SK-MEL-5 (cell line): ENCODE measurements at regions not wholly inside any gene's neighbourhood (a gene's known extent, or its start where the extent isn't known, plus 50 kb on each side); places are given as distances from the start of the nearest gene placed in this dataset.

Experiments used
- DNase-seq: peaks from one replicate; pipeline ENCODE4 v3.0.0-alpha.2; 2016; ENCODE audit warnings: low read depth, low spot score
- in situ Hi-C: cut with HindIII; loops from 2 replicates; pipeline ENCODE4 v1.10.0; 2016; ENCODE audit warnings: low sequenced_read_pairs, high pct_unique_total_duplicates, low pct_unique_long_range_greater_than_20kb

DNA sequence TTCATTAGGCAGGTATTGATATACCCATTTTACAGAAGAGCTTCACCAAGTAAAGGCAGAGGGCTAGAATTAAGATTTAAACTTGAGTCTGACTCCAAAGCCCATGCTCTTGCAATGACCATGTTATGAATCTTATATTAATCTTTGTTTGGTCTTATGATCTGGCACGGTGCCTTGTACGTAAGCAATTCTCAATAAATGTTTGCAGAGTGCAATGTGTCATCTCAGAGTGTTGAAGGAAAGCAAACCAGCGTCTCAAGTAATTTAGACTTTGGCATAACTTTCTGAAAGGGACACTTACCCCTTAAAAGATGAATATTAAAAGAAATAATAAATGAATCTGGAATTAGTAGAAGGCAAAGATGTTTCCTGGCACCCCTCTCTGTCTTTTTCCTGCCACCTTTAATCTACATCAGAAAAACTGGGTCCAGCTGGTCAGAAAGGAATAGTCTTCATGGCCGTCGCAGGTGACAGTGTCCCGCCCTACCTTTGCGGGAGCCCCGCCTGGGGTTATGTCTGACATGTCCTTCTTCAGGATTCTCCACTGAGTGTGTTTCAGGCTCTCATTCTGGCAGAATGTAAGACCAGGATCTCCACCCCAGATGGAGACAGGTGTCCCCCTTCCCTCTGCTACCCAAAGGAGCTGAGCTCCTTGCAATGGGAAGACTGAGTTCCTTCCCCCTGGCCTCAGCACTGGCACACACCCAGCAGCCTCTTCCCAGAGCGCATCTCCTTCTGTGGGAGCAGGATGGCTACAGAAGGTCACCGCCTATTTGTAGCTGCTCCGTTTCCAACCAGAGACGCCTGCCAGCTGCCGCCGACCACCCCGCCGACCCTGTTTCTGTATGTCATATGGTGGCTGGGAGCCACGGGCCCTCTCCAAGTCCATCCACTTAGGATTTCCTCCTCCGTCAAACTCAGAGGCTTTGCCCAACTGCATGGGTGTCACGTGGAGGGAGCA lies 266.3 kb upstream of the ECI2 start:
- no peak for DNase-seq
- in situ Hi-C loops, result no loop called here

DNA sequence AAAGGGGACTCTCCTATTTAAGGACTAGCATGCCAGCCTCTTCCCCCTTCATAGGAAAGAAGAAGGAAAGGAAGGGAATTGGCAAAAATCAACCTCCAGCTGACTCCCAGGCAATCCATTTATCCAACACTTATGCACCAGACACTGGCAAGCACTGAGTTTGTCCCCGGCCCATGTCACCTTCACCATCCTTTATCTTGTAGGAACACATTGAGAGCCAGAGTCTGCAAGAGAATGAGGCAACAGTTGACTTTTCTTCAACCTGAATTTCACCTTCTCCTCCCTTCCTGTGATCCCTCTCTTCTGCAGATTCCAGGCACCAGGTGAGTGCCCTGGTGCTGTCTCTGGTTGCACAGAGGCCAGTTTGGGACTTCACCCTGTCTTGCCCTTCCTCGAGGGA lies 264.3 kb upstream of the ECI2 start:
- in situ Hi-C loops, result no loop called here

DNA sequence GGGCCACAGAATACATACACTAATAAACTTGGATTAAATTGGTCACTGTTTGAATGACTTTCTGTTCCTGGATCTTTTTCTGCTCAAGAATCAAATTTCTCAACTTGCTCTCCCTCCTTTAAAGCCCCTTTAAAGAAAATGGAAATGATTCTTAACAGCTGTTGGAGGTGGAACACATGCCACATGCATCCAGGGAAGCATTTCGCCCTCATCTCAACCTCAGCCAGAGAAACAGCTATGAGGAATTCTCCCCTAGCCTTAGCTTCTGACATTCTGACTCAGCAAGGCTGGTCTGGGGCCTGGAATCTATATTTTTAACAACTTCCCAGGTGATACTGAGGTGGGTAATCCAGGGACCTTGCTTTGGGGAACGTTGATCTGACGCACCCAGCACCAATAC lies 263.4 kb upstream of the ECI2 start:
- no peak for DNase-seq
- in situ Hi-C loops, result no loop called here

More for the DNA sequence above, 264.3 kb upstream of the ECI2 start:
- DNase-seq, result no peak

DNA sequence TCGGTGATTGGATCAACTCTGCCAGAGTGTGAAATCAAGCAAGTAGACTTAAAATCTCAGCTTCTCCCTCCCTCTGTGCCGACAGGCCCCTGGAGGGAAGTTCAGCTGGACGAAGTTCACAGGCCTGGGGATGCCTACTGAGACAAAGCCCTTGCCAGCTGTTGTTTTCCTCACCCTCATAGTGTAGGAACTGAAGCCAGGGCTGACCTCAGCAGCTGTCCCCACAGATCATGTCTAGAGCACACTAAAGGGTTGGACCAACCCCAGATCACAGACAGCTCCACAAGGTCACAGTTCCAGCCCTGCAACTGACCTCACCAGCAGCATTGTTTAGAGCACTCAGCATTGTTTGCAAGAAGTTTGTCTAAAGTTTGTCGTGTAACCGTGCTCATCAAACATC lies 261.9 kb upstream of the ECI2 start:
- DNase-seq, result no peak
- in situ Hi-C loops, result no loop called here

DNA sequence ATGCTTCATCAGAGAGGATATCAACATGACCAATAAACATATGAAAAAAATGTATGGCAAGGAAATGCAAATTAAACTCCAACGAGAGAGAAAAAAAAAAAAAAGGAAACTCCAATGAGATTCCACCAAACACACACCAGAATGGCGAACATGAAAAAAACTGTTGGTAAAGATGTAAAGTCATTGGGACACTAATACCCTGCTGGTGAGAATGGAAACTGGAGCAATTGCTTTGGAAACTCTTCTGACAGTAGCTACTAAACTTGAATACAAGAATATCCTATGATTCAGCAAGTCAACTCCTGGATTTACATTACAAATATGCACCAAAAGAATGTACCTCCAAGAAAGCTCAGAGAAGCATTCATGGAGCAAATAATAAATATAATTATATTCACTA lies 260.7 kb upstream of the ECI2 start:
- in situ Hi-C loops, result no loop called here
- peak; percentile 44 for DNase-seq

DNA sequence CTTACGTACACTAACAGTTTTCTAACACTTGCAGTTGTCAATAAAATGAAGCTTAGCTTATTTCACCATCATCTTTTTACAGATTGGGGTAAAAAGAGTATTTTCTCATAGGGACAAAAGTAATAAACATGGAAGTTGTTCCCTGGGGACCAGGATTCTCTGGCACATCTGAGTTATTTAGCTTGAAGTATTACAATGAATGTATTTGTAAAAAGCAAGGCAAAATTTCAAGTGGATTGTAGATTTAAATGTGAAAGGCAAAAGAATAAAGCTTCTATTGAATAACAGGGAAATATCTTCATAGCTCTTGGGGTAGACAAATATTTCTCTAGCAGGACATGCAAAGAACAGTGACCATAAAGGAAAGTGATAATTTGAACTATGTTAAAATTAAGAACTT lies 260.0 kb upstream of the ECI2 start:
- DNase-seq, result no peak
- in situ Hi-C loops, result no loop called here

DNA sequence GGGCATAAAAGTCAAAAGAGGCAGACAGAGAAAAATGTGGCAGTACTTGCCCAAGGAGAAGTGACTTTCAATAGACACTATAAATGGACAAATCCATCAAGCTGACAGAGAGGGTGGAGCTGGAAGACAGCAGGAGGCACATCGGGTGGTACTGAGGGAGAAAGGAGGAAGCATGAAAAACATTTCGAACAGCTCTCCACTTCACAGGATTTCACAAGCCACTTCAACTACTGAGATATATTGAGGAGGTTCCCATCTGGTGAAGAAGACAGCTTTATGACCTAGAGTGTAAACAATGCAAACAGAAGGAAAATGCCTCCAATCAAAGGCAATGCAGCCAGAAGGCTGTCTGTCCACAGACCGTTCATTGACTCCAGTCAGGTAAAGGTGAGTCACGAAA lies 259.4 kb upstream of the ECI2 start:
- DNase-seq, result no peak
- in situ Hi-C loops, result no loop called here

DNA sequence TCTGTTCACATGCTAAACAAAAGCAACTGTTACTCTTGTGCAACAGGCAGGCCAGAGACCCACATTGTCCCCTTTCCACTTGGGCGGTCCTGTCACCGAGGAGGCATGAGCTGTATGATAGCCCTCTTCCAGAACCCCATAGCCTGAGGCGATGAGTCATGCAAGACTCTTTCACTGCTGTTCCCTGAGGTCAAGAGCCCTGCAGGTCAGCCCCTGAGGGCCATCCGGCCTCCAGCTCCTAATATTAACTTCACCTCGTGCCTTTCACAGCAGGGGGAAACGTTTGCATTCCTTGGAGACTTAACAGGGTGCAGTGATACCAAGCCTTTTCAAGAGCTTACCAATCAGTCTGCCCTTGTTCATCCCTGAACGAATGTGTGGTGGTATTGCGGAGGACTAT lies 253.3 kb upstream of the ECI2 start:
- DNase-seq, result peak; percentile 21
- in situ Hi-C loops, result no loop called here

DNA sequence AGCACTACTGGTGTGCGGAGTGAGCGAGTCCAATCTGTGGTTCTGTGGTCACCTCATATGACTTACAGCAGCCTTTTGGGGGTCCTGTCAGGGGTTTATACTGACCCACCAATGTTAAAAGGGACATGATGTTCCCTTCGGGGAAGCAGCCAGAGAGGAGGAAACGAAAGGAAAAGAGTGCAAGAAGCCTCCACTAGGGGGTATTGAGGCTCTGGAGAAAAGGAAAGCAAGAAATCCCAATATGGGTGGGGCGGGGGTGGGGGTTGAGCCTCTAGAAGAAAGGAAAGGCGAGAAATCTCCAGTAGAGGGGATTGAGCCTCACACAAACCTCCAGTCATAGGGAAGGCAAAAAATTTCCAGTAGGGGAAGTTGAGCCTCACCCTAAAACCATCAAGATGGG lies 249.3 kb upstream of the ECI2 start:
- in situ Hi-C loops, result no loop called here
- DNase-seq, result peak; percentile 24

DNA sequence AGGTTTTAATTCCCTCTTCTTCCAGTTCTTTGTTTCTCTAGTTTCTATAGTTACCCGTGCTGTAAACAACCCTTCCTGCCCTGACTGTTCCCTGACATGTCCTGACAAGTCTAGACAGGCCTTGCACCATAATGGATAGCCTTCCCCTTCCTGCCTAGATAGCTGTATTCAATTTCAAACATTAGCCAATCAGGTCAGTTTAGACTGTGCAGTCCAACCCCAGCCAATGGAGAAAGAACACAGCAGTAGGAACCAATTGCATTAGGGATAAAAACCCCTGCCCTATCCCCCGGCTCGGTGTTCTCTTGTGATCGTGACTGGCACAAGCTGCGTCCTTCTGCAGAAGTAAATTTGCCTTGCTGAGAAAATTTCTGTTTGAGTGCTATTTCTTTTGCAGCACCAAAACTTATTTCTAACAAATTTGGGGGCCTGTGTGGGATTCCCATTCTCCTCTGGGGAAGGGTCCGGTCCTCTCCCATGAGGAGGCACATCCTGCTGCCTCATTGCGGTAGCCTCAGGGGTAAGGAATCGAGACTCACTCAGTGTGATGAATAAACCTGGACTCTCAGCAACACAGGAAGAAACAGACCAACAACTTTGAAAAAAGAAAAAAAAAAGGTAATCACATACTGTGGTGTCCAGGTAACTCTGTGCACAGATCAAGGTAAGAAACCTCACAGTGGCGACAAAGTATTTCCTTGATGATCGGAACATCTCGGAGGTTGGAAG lies 248.7 kb upstream of the ECI2 start:
- in situ Hi-C loops, result no loop called here
- no peak for DNase-seq

DNA sequence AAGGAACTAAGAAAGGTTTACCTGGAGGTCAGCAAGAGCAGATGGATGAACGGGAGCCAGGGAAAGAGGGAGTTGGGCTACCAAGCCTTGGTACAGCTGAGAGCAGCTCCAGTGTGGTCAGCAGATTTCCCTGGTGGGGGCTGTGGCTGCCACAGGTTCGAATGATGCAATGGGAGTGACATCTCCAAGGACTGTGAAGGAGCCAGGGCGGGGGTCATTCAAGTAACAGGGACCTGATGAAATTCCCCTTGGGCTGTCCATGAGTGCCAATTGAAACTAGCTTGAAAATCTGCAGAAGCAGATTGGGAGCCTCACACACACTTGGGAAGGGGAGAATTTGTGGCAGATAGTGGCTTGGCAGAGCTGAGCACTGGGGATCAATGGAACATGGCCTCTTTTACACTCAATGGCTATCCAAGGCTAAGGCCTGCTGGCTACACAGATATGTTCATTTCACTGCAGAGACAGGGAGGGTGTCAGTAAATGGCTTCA lies 247.0 kb upstream of the ECI2 start:
- in situ Hi-C loops, result no loop called here
- DNase-seq, result no peak

DNA sequence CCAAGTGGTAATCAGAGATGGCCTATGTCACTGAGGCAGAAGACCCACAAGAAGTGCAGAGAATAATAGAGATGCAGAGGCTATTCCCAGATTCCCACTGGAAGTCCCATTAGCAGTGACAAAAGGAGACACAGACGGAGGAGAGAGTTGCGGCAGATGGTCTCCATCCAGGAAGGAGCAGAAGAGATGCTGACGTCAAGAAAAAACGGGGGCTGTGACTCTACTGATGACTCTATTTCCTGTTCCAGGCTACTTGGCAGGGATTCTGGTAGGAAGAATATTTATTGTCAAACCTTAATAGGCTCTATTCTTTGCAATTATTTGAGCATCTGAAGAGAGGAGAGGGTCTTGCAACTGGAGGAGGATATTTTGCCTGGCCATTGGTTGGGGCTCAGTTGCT lies 246.0 kb upstream of the ECI2 start:
- DNase-seq, result no peak
- in situ Hi-C loops, result no loop called here

DNA sequence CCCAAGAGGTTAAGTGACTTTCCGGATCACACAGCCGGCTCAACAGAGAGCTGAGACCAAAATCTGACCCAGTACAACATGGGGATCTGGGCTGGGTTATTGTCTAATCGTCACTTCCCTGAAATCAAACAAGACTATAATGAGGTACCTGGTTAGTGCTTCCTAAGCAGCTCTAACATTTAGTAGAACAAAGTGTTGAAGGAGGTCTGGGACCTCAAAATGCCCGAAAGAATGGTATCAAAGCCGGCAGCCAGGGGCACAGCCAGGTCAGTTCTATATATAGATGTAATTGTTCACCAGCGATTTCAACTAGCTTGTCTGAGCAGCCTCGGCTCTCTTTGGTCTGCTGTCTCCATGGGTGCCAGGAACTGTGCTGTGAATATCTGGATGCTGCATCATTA lies 245.5 kb upstream of the ECI2 start:
- in situ Hi-C loops, result no loop called here
- DNase-seq, result no peak

DNA sequence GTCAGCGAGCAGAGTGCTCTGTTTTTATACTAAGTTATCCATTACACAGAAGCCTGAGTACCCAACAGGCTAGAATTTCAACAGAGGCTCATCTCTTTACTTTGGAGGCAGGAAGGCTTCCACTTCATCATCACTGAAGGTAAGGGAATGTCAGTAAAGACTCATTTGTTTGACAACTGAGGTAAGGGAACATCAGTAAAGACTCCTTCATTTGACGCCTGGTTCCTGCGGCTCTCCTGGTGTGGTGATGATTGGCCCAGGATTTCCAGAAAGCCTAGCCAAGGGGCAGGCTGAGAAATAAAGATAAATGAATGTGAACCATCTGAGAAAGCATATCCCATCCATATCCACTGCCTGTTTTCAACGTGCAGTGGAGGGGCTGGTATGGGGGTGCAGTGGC lies 244.6 kb upstream of the ECI2 start:
- DNase-seq, result no peak
- in situ Hi-C loops, result no loop called here

DNA sequence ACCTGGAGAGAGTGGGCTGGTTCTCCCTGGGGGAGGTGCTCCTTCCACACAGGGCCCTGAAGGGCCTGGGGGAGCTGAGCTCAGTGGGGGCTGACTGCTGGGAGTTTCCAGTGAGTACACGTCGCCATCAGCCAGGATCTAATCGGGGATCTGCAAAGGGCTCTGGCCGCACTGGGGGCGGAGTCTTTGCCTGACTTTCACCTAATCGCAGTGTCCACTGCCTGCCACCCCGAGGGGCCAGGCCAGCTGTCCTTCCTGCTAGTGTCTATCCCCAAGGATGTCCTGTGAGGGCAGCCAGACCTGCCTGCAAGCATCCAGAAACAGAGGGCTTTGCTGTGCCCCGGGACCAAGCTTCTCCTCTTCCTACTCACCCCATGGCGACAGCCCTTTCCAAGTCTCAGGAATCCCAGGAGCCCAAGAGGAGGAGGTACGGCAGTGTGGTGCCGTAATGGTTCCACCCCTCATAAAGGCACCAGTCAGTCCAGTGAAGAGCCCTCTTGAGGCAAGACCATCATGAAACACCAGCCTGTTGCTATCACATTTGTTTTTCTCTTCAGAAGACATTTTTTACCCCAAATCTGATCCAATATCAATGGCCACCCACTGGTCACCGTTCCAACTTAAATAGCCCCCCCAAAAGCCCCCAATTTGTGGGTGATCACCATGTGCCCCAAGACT lies 243.1 kb upstream of the ECI2 start:
- no peak for DNase-seq
- in situ Hi-C loops, result no loop called here

DNA sequence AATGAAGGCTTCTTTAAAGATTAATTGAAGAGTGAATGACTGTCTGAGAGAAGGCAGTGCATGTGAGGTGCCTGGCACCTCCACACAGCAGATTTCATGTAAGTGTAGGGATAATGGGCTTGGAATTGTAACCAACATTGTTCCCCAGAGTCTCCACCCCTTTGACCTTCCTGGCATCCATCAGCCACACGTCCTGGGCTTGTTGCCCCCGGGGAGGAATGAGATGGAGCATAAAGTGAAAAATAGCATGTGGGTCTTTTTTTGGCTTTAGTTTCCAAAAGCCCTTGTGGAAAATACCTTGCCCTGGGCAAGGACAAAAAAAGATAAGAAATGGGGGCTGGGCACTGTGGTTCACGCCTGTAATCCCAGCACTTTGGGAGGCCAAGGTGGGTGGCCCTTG lies 242.2 kb upstream of the ECI2 start:
- DNase-seq, result peak; percentile 17
- in situ Hi-C loops, result no loop called here

DNA sequence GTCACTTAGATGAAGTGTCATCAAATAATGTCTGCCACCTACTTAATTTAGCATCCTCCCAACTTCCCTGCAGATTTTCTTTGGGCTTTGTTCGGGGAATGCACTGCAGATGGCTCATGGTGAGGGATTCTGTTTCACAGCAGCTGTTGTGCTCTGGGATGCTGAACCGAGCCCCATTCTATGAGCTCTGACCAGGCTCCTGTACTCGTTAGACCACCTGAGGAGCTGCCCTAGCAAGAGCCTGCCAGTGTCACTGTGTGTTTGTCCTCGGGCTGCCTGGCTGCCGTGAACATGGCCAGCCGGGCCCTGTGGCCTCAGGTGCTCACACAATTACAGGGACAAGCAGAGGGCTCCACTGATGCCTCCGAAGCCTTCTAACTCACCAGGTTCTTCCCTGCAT lies 238.8 kb upstream of the ECI2 start:
- in situ Hi-C loops, result no loop called here
- no peak for DNase-seq

DNA sequence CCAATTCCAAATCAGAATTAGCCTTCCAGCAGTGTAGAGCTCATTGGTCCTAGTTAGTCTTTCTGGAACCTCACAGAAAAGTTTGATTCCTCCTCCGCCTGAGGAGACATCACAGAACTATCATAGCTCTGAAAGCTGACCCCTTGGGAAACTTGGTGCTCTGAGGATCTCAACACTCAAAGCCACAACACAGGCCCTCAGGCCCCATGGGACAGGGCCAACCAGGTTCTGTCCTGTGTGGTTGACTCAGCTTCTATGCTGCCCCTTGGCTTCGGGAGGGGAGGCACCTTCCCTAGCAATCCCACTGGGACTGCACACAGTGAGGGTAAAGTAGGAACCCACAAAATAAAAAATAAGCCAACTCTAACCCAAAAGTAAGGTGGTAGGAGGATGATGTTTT lies 237.5 kb upstream of the ECI2 start:
- in situ Hi-C loops, result no loop called here
- no peak for DNase-seq
